ENCODE measurements at regions not wholly inside any gene's neighbourhood (a gene's known extent, or its start where the extent isn't known, plus 50 kb on each side); places are given as distances from the start of the nearest gene placed in this dataset.

GRCh38 chr7:83864551-83864950 lies 215.6 kb upstream of the SEMA3E start:
- intact Hi-C loops (cut with micrococcal nuclease) = no loop called here
- H3K4me3 ChIP-seq (ENCODE audit: low read length in 2 of 2) = no peak overlapping the region
- no peak overlapping the region for H3K27ac Mint-ChIP-seq
- H3K4me1 ChIP-seq (ENCODE audit: insufficient read depth, low read length) = no peaks in the 10 kb centered on the region
- POLR2A ChIA-PET (ENCODE audit: partially characterized antibody) = no interaction called here
- CTCF ChIA-PET (ENCODE audit: partially characterized antibody) = no interaction called here
- H3K4me3 Mint-ChIP-seq = no peak overlapping the region
- no peaks in the 10 kb centered on the region for H3K4me1 Mint-ChIP-seq
- no peak overlapping the region for H3K27ac ChIP-seq (ENCODE audit: low read depth, low read length)
- peaks cover 0 to 7% (median 2%) of the 10 kb centered on the region in 8 donors for H3K9me3 Mint-ChIP-seq
- H3K36me3 Mint-ChIP-seq = no peaks in the 10 kb centered on the region
- no peaks in the 10 kb centered on the region for H3K27me3 Mint-ChIP-seq
- no peaks in the 10 kb centered on the region for H3K27me3 ChIP-seq (ENCODE audit: insufficient read depth, low read length)
- no peak for DNase-seq
- no peaks in the 10 kb centered on the region for H3K9me3 ChIP-seq (ENCODE audit: control insufficient read depth in 1 of 2, low read length in 2 of 2)
- no peaks in the 10 kb centered on the region for H3K36me3 ChIP-seq (ENCODE audit: insufficient read depth, low read length)

GRCh38 chr7:83863906-83864305 lies 215.0 kb upstream of the SEMA3E start:
- peaks cover 0 to 7% (median 2%) of the 10 kb centered on the region in 8 donors for H3K9me3 Mint-ChIP-seq
- H3K36me3 Mint-ChIP-seq = no peaks in the 10 kb centered on the region
- H3K9me3 ChIP-seq (ENCODE audit: control insufficient read depth in 1 of 2, low read length in 2 of 2) = no peaks in the 10 kb centered on the region
- H3K27me3 ChIP-seq (ENCODE audit: insufficient read depth, low read length) = no peaks in the 10 kb centered on the region
- H3K27ac Mint-ChIP-seq = no peak overlapping the region
- DNase-seq = no peak
- H3K4me1 Mint-ChIP-seq = no peaks in the 10 kb centered on the region
- no peaks in the 10 kb centered on the region for H3K4me1 ChIP-seq (ENCODE audit: insufficient read depth, low read length)
- H3K27me3 Mint-ChIP-seq = no peaks in the 10 kb centered on the region
- no peak overlapping the region for H3K4me3 ChIP-seq (ENCODE audit: low read length in 2 of 2)
- H3K27ac ChIP-seq (ENCODE audit: low read depth, low read length) = no peak overlapping the region
- ChIA-PET POLR2A (ENCODE audit: partially characterized antibody) (no interaction called here), CTCF (ENCODE audit: partially characterized antibody) (no interaction called here)
- H3K4me3 Mint-ChIP-seq = no peak overlapping the region
- intact Hi-C loops (cut with micrococcal nuclease) = no loop called here
- no peaks in the 10 kb centered on the region for H3K36me3 ChIP-seq (ENCODE audit: insufficient read depth, low read length)

GRCh38 chr7:83861876-83862275 lies 212.9 kb upstream of the SEMA3E start:
- no peaks in the 10 kb centered on the region for H3K27me3 ChIP-seq (ENCODE audit: insufficient read depth, low read length)
- no peak overlapping the region for H3K27ac ChIP-seq (ENCODE audit: low read depth, low read length)
- no peak overlapping the region for H3K4me3 Mint-ChIP-seq
- H3K27ac Mint-ChIP-seq = no peak overlapping the region
- intact Hi-C loops (cut with micrococcal nuclease) = no loop called here
- H3K36me3 Mint-ChIP-seq = no peaks in the 10 kb centered on the region
- peaks cover 0 to 3% (median under 1%) of the 10 kb centered on the region in 8 donors for H3K9me3 Mint-ChIP-seq
- POLR2A ChIA-PET (ENCODE audit: partially characterized antibody) = no interaction called here
- H3K4me1 ChIP-seq (ENCODE audit: insufficient read depth, low read length) = no peaks in the 10 kb centered on the region
- no peak overlapping the region for H3K4me3 ChIP-seq (ENCODE audit: low read length in 2 of 2)
- H3K36me3 ChIP-seq (ENCODE audit: insufficient read depth, low read length) = no peaks in the 10 kb centered on the region
- no peaks in the 10 kb centered on the region for H3K9me3 ChIP-seq (ENCODE audit: control insufficient read depth in 1 of 2, low read length in 2 of 2)
- H3K4me1 Mint-ChIP-seq = no peaks in the 10 kb centered on the region
- CTCF ChIA-PET (ENCODE audit: partially characterized antibody) = no interaction called here
- DNase-seq = no peak
- no peaks in the 10 kb centered on the region for H3K27me3 Mint-ChIP-seq

GRCh38 chr7:83859827-83860226 lies 210.9 kb upstream of the SEMA3E start:
- ChIA-PET CTCF (ENCODE audit: partially characterized antibody) (no interaction called here), POLR2A (ENCODE audit: partially characterized antibody) (no interaction called here)
- no peak overlapping the region for H3K4me3 ChIP-seq (ENCODE audit: low read length in 2 of 2)
- no peaks in the 10 kb centered on the region for H3K4me1 Mint-ChIP-seq
- no peak overlapping the region for H3K27ac Mint-ChIP-seq
- no peak overlapping the region for H3K27ac ChIP-seq (ENCODE audit: low read depth, low read length)
- no peaks in the 10 kb centered on the region for H3K36me3 Mint-ChIP-seq
- H3K36me3 ChIP-seq (ENCODE audit: insufficient read depth, low read length) = no peaks in the 10 kb centered on the region
- H3K9me3 Mint-ChIP-seq = peaks cover 0 to 5% (median under 1%) of the 10 kb centered on the region in 8 donors
- H3K9me3 ChIP-seq (ENCODE audit: control insufficient read depth in 1 of 2, low read length in 2 of 2) = no peaks in the 10 kb centered on the region
- no peaks in the 10 kb centered on the region for H3K27me3 Mint-ChIP-seq
- no peak for DNase-seq
- no peaks in the 10 kb centered on the region for H3K4me1 ChIP-seq (ENCODE audit: insufficient read depth, low read length)
- intact Hi-C loops (cut with micrococcal nuclease) = no loop called here
- no peak overlapping the region for H3K4me3 Mint-ChIP-seq
- no peaks in the 10 kb centered on the region for H3K27me3 ChIP-seq (ENCODE audit: insufficient read depth, low read length)

- Mint-ChIP-seq H3K27me3 (no peaks in the 10 kb centered on the region), H3K4me1 (no peaks in the 10 kb centered on the region), H3K4me3 (no peak overlapping the region), H3K36me3 (no peaks in the 10 kb centered on the region), H3K27ac (no peak overlapping the region), H3K9me3 (peaks cover 0 to 3% (median under 1%) of the 10 kb centered on the region in 8 donors)
- POLR2A ChIA-PET (ENCODE audit: partially characterized antibody) = interaction anchor here (0.8 kb wide), 1 partner anchor 12 kb away, joined by 4 read pairs; no protein-coding TSS in a partner anchor
- H3K27me3 ChIP-seq (ENCODE audit: insufficient read depth, low read length) = no peaks in the 10 kb centered on the region
- H3K4me3 ChIP-seq (ENCODE audit: low read length in 2 of 2) = no peak overlapping the region
- H3K36me3 ChIP-seq (ENCODE audit: insufficient read depth, low read length) = no peaks in the 10 kb centered on the region
- H3K27ac ChIP-seq (ENCODE audit: low read depth, low read length) = no peak overlapping the region
- intact Hi-C loops (cut with micrococcal nuclease) = no loop called here
- H3K4me1 ChIP-seq (ENCODE audit: insufficient read depth, low read length) = no peaks in the 10 kb centered on the region
- CTCF ChIA-PET (ENCODE audit: partially characterized antibody) = no interaction called here
- no peak for DNase-seq
- no peaks in the 10 kb centered on the region for H3K9me3 ChIP-seq (ENCODE audit: control insufficient read depth in 1 of 2, low read length in 2 of 2)
Observed at GRCh38 chr7:83857691-83858090, 208.8 kb upstream of the SEMA3E start.

- ChIA-PET CTCF (ENCODE audit: partially characterized antibody) (interaction anchor here (0.7 kb wide), 1 partner anchor 11 kb away, joined by 3 read pairs; no protein-coding TSS in a partner anchor), POLR2A (ENCODE audit: partially characterized antibody) (no interaction called here)
- intact Hi-C loops (cut with micrococcal nuclease) = no loop called here
- Mint-ChIP-seq H3K4me3 (no peak overlapping the region), H3K4me1 (no peaks in the 10 kb centered on the region), H3K27ac (no peak overlapping the region), H3K36me3 (no peaks in the 10 kb centered on the region), H3K27me3 (no peaks in the 10 kb centered on the region), H3K9me3 (peaks cover 0 to 3% (median under 1%) of the 10 kb centered on the region in 8 donors)
- H3K4me3 ChIP-seq (ENCODE audit: low read length in 2 of 2) = no peak overlapping the region
- H3K4me1 ChIP-seq (ENCODE audit: insufficient read depth, low read length) = no peaks in the 10 kb centered on the region
- no peaks in the 10 kb centered on the region for H3K36me3 ChIP-seq (ENCODE audit: insufficient read depth, low read length)
- H3K9me3 ChIP-seq (ENCODE audit: control insufficient read depth in 1 of 2, low read length in 2 of 2) = no peaks in the 10 kb centered on the region
- no peak for DNase-seq
- no peak overlapping the region for H3K27ac ChIP-seq (ENCODE audit: low read depth, low read length)
- no peaks in the 10 kb centered on the region for H3K27me3 ChIP-seq (ENCODE audit: insufficient read depth, low read length)
Observed at GRCh38 chr7:83856094-83856493, 207.2 kb upstream of the SEMA3E start.

GRCh38 chr7:83852136-83852535 lies 203.2 kb upstream of the SEMA3E start:
- Mint-ChIP-seq H3K4me3 (no peak overlapping the region), H3K27ac (no peak overlapping the region), H3K36me3 (no peaks in the 10 kb centered on the region), H3K4me1 (no peaks in the 10 kb centered on the region), H3K27me3 (no peaks in the 10 kb centered on the region), H3K9me3 (peaks cover 0 to 5% (median 0%) of the 10 kb centered on the region in 8 donors)
- Histone ChIP-seq H3K27me3 (ENCODE audit: insufficient read depth, low read length) (no peaks in the 10 kb centered on the region), H3K36me3 (ENCODE audit: insufficient read depth, low read length) (no peaks in the 10 kb centered on the region), H3K4me3 (ENCODE audit: low read length in 2 of 2) (no peak overlapping the region), H3K4me1 (ENCODE audit: insufficient read depth, low read length) (no peaks in the 10 kb centered on the region), H3K9me3 (ENCODE audit: control insufficient read depth in 1 of 2, low read length in 2 of 2) (no peaks in the 10 kb centered on the region), H3K27ac (ENCODE audit: low read depth, low read length) (no peak overlapping the region)
- DNase-seq = no peak
- intact Hi-C loops (cut with micrococcal nuclease) = no loop called here
- CTCF ChIA-PET (ENCODE audit: partially characterized antibody) = no interaction called here
- POLR2A ChIA-PET (ENCODE audit: partially characterized antibody) = no interaction called here

GRCh38 chr7:83851551-83851950 lies 202.6 kb upstream of the SEMA3E start:
- ChIA-PET POLR2A (ENCODE audit: partially characterized antibody) (no interaction called here), CTCF (ENCODE audit: partially characterized antibody) (no interaction called here)
- no peak overlapping the region for H3K4me3 Mint-ChIP-seq
- Histone ChIP-seq H3K9me3 (ENCODE audit: control insufficient read depth in 1 of 2, low read length in 2 of 2) (no peaks in the 10 kb centered on the region), H3K4me1 (ENCODE audit: insufficient read depth, low read length) (no peaks in the 10 kb centered on the region), H3K27ac (ENCODE audit: low read depth, low read length) (no peak overlapping the region), H3K36me3 (ENCODE audit: insufficient read depth, low read length) (no peaks in the 10 kb centered on the region), H3K4me3 (ENCODE audit: low read length in 2 of 2) (no peak overlapping the region), H3K27me3 (ENCODE audit: insufficient read depth, low read length) (no peaks in the 10 kb centered on the region)
- intact Hi-C loops (cut with micrococcal nuclease) = no loop called here
- no peak overlapping the region for H3K27ac Mint-ChIP-seq
- H3K4me1 Mint-ChIP-seq = no peaks in the 10 kb centered on the region
- DNase-seq = no peak
- H3K36me3 Mint-ChIP-seq = no peaks in the 10 kb centered on the region
- H3K27me3 Mint-ChIP-seq = no peaks in the 10 kb centered on the region
- peaks cover 0 to 5% (median 0%) of the 10 kb centered on the region in 8 donors for H3K9me3 Mint-ChIP-seq
